WI38 (cell line): ENCODE measurements at regions not wholly inside any gene's neighbourhood (a gene's known extent, or its start where the extent isn't known, plus 50 kb on each side); places are given as distances from the start of the nearest gene placed in this dataset.

ENCODE experiments used
- H3K4me3 ChIP-seq: 2 replicates; pipeline ENCODE4 v1.5.1; 2011; ENCODE audit warnings: low read depth, mild to moderate bottlenecking, control low read depth, low read length
- TF ChIP-seq, protein P1 (sequence below): IDR thresholded peaks from 2 replicates; pipeline ENCODE4 v1.5.1; 2012; ENCODE audit warnings: low read depth, mild to moderate bottlenecking, control low read depth, low read length

DNA sequence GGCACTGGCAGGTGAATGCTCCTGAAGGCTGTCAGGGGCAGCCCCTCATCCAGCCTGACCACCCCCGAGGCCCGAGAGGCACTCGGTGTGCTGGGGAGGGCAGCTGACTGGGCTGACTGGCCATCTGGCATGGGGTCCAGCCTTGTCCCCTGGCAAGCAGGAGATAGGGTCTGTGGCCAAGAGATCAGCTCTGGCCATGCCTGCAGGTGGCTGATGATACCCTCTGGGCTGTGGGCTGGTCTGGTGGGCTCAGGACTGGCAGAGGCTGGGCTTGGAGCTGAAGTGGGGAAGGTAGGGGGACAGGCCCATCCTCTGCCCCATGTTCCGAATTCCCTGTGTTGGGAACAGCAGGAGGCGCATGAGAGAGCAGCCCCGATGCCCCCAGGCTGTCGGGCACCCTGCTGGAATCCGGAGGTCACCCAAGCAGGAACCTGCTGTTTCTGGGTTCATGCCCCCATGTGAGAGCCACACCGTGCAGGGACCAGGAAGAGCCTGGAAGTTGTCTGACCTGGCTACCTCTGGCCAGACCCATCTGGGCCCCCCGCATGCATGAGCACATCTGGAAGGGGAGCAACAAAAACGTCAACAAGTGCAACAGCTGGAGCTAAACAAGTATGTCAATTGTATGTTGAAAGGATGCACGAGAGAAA, 527.0 kb downstream of the TBC1D22A start:
- H3K4me3 ChIP-seq, result no peak overlapping the region
- TF ChIP-seq, protein P1, sequence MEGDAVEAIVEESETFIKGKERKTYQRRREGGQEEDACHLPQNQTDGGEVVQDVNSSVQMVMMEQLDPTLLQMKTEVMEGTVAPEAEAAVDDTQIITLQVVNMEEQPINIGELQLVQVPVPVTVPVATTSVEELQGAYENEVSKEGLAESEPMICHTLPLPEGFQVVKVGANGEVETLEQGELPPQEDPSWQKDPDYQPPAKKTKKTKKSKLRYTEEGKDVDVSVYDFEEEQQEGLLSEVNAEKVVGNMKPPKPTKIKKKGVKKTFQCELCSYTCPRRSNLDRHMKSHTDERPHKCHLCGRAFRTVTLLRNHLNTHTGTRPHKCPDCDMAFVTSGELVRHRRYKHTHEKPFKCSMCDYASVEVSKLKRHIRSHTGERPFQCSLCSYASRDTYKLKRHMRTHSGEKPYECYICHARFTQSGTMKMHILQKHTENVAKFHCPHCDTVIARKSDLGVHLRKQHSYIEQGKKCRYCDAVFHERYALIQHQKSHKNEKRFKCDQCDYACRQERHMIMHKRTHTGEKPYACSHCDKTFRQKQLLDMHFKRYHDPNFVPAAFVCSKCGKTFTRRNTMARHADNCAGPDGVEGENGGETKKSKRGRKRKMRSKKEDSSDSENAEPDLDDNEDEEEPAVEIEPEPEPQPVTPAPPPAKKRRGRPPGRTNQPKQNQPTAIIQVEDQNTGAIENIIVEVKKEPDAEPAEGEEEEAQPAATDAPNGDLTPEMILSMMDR, result no peak

- no peak overlapping the region for H3K4me3 ChIP-seq
- TF ChIP-seq, protein P1, result no peak
Measured at GRCh38 chr22:47288680-47289079, 526.2 kb downstream of the TBC1D22A start.

DNA sequence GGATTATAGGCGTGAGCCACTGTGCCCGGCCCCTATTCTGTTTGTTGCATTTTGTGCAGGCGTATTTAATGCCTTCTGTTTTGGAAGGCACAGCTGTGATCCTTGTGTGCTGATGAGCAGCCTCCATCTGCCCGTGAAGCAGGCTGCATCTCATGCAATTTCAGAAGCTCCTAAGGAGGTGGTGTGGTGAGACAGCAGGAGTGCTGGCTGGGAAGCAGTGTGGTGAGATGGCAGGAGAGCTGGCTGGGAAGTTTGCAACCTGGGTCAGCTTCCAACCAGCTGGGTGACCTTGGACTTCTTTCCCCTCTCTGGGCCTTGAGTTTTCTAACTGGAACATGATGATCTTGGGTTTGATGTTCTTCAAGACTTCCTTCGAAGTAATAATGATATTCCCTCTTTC, 525.1 kb downstream of the TBC1D22A start:
- no peak overlapping the region for H3K4me3 ChIP-seq
- TF ChIP-seq, protein P1, result no peak

GRCh38 chr22:47286590-47286989, 524.1 kb downstream of the TBC1D22A start:
- H3K4me3 ChIP-seq, result no peak overlapping the region
- TF ChIP-seq, protein P1, result no peak

GRCh38 chr22:47285981-47286380, 523.5 kb downstream of the TBC1D22A start:
- TF ChIP-seq, protein P1, result no peak
- no peak overlapping the region for H3K4me3 ChIP-seq

GRCh38 chr22:47284822-47285221, 522.4 kb downstream of the TBC1D22A start:
- no peak overlapping the region for H3K4me3 ChIP-seq
- TF ChIP-seq, protein P1, result no peak

GRCh38 chr22:47284360-47284759, 521.9 kb downstream of the TBC1D22A start:
- TF ChIP-seq, protein P1, result no peak
- H3K4me3 ChIP-seq, result no peak overlapping the region
